ENCODE measurements at regions not wholly inside any gene's neighbourhood (a gene's known extent, or its start where the extent isn't known, plus 50 kb on each side); places are given as distances from the start of the nearest gene placed in this dataset.
"Not testable (repeated sequence)": the region's sequence is repeated elsewhere in the genome, so short reads cannot be mapped to it uniquely, and the experiment has no call there.

- DNase-seq = no peak
These were observed 457.4 kb upstream of the DCN start for GRCh38 chr12:91640021-91640420.

GRCh38 chr12:91639327-91639726 is 456.7 kb upstream of the DCN start:
- no peak for DNase-seq

- no peak for DNase-seq
These were observed 455.4 kb upstream of the DCN start for GRCh38 chr12:91637789-91638624.

GRCh38 chr12:91636721-91637120 is 454.1 kb upstream of the DCN start:
- DNase-seq = no peak

GRCh38 chr12:91634386-91634713 is 451.7 kb upstream of the DCN start:
- not testable (repeated sequence) for DNase-seq

- no peak for DNase-seq
These were observed 451.2 kb upstream of the DCN start for GRCh38 chr12:91633734-91634357.

GRCh38 chr12:91633206-91633605 is 450.6 kb upstream of the DCN start:
- DNase-seq = no peak

GRCh38 chr12:91632042-91632786 is 449.6 kb upstream of the DCN start:
- no peak for DNase-seq

- DNase-seq = no peak
These were observed 448.1 kb upstream of the DCN start for GRCh38 chr12:91630596-91631293.

GRCh38 chr12:91630083-91630482 is 447.5 kb upstream of the DCN start:
- no peak for DNase-seq

GRCh38 chr12:91629440-91629839 is 446.8 kb upstream of the DCN start:
- DNase-seq = no peak

- no peak for DNase-seq
These were observed 446.0 kb upstream of the DCN start for GRCh38 chr12:91628656-91629055.

GRCh38 chr12:91627225-91627624 is 444.6 kb upstream of the DCN start:
- DNase-seq = no peak

- no peak for DNase-seq
These were observed 440.4 kb upstream of the DCN start for GRCh38 chr12:91622981-91623380.

- no peak for DNase-seq
These were observed 439.4 kb upstream of the DCN start for GRCh38 chr12:91622037-91622436.

GRCh38 chr12:91620992-91621391 is 438.4 kb upstream of the DCN start:
- no peak for DNase-seq

GRCh38 chr12:91620422-91620821 is 437.8 kb upstream of the DCN start:
- no peak for DNase-seq

GRCh38 chr12:91618281-91618680 is 435.7 kb upstream of the DCN start:
- DNase-seq = no peak

- DNase-seq = no peak
These were observed 435.2 kb upstream of the DCN start for GRCh38 chr12:91617818-91618217.

GRCh38 chr12:91616416-91616815 is 433.8 kb upstream of the DCN start:
- no peak for DNase-seq

- DNase-seq = no peak
These were observed 430.7 kb upstream of the DCN start for GRCh38 chr12:91613223-91613779.

- no peak for DNase-seq
These were observed 427.9 kb upstream of the DCN start for GRCh38 chr12:91610561-91610960.

- no peak for DNase-seq
These were observed 426.7 kb upstream of the DCN start for GRCh38 chr12:91609283-91609682.
